Psoas muscle (tissue), 7 donors: ENCODE measurements at regions not wholly inside any gene's neighbourhood (a gene's known extent, or its start where the extent isn't known, plus 50 kb on each side); places are given as distances from the start of the nearest gene placed in this dataset.
"Not testable (repeated sequence)": the region's sequence is repeated elsewhere in the genome, so short reads cannot be mapped to it uniquely, and the experiment has no call there.

Experiments used
- ATAC-seq, 4 donors: fragments of 200-7000 bp; cut with Tn5 transposase; one replicate each; pipeline ENCODE4 v1.9.1; 2020; ENCODE audit warnings: moderate library complexity in 3 of 4, mild to moderate bottlenecking in 2 of 4
- DNase-seq, 2 donors: peaks; one replicate each; pipeline ENCODE4 v3.0.0-alpha.2; 2020
- H3K27ac ChIP-seq: fragments of 200-600 bp; one replicate; pipeline ENCODE4 v1.8.0; 2022
- H3K27me3 ChIP-seq, 3 donors: fragments of 200-600 bp in 1 of 3; one replicate each; pipeline versions ENCODE4 v1.6.1 to v1.8.0; 2013 to 2022; ENCODE audit warnings: low read length in 2 of 3, mild to moderate bottlenecking in 2 of 3, moderate library complexity in 1 of 3; ENCODE audit not compliant: insufficient read depth in 3 of 3
- H3K36me3 ChIP-seq, 2 donors: fragments of 200-600 bp in 1 of 2; one replicate each; pipeline versions ENCODE4 v1.6.1 to v1.8.0; 2013 to 2022; ENCODE audit warnings: low read depth in 1 of 2, mild to moderate bottlenecking in 1 of 2, moderate library complexity in 1 of 2; ENCODE audit not compliant: insufficient read depth in 1 of 2
- H3K4me1 ChIP-seq: fragments of 200-600 bp; one replicate; pipeline ENCODE4 v1.8.0; 2022
- H3K4me3 ChIP-seq: fragments of 200-600 bp; one replicate; pipeline ENCODE4 v1.8.0; 2022; ENCODE audit warnings: mild to moderate bottlenecking
- H3K9me3 ChIP-seq: fragments of 200-600 bp; one replicate; pipeline ENCODE4 v1.8.0; 2022
- CTCF ChIP-seq: fragments of 200-600 bp; IDR thresholded peaks from one replicate; pipeline ENCODE4 v1.8.0; 2022; ENCODE audit warnings: antibody characterized with exemption
- WGBS, 3 donors: extraction: QIAGEN DNeasy Blood & Tissue Kit; methylation state at CpG; one replicate each; pipeline versions ENCODE4 v1.1.6 to v1.1.7; 2013; 5-methylcytosine and 5-hydroxymethylcytosine counted together
- intact Hi-C, 2 donors: fragments of 100-400 bp; cut with DNase I; formaldehyde crosslinking; loops; one replicate each; pipeline versions ENCODE4 v1.11.0 to v1.14.2; 2022
- donor health status: healthy with polysubstance abuse.
- donor health status: DM: no; HTN: no; CAD: no; lungs with moderate emphysema.
- donor health status: Bipolar disorder and iron deficiency.
- donor health status: healthy.
- donor health status: DM: yes; HTN: yes; CAD: no.
- donor health status: DM: no; HTN: no; CAD: no.
- donor health status: DM: yes; HTN: yes; CAD: no.

DNA sequence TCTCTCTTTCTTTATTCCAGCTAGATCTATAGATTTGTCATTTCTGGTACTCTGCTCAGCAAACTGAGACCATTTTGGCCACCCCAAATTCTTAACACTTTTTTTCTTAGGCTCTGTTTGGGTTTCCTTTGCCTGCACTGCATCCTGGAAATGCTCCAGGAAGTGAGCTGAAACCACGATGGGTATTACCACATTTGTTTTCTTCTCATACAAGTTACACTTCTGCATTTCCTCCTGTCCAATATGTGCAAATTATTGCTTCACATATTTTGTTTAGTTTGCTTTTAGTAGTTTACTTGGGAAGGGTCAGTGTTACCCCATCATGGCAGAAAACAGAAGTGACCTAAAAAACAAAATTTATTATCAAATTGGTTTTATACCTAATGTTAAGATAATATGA, 498.6 kb upstream of the GRIN3A start:
- no peaks in the 10 kb centered on the region for H3K36me3 ChIP-seq
- H3K4me3 ChIP-seq: no peak overlapping the region
- no peak overlapping the region for H3K27ac ChIP-seq
- H3K4me1 ChIP-seq: no peaks in the 10 kb centered on the region
- H3K9me3 ChIP-seq: no peaks in the 10 kb centered on the region
- ATAC-seq (no peak), DNase-seq (no peak)
- no peak for TF ChIP-seq CTCF
- 0 to 5% (median 1%) methylated on average over 1 of the region's 1 CpG for WGBS, 3 donors
- intact Hi-C loops: no loop called here
- no peaks in the 10 kb centered on the region for H3K27me3 ChIP-seq

DNA sequence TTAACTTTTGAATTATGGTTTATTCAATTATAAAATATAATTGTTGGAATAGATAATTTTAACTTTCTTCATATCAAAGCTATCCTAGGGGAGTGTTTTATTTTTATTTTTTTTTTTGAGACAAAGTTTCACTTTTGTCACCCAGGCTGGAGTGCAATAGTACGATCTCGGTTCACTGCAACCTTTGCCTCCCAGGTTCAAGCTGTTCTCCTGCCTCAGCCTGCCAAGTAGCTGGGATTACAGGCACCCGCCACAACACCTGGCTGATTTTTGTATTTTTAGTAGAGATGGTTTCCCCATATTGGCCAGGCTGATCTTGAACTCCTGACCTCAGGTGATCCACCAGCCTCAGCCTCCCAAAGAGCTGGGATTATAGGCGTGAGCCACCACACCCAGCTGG, 489.0 kb upstream of the GRIN3A start:
- intact Hi-C loops, H3K27ac ChIP-seq, ATAC-seq, H3K9me3 ChIP-seq, H3K36me3 ChIP-seq, H3K4me3 ChIP-seq, DNase-seq, H3K27me3 ChIP-seq, H3K4me1 ChIP-seq: not testable (repeated sequence)
- 82 to 90% (median 83%) methylated on average over 4 of the region's 4 CpGs for WGBS, 3 donors

DNA sequence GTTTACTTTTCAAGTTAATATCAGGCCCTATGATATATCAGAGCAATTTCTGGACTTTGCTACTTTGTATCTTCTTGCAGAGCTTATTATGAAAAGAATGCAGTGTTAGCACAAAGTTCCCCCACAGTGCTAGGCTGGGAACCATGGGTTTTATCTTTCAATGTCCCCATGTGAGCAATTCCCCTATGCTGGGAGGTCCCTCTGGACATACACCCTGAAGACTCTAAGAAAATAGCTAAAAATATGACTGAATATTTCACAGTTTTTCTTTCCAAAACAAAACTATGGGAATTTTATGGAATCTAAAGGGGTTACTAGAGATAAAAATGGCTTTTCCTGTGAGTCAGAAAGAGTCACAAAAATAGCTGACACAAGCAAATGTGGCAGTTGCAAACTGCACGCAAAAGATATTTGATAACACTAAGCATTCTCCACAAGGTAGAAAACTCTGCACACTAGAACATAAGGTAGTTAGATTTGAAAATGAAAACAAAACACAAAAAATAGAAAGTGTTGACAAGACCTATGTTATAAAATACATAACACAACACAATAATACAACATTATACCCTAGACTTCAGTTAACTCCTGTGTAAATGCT, 487.5 kb upstream of the GRIN3A start:
- 49 to 68% (median 64%) methylated on average over 1 of the region's 1 CpG for WGBS, 3 donors
- no peak overlapping the region for H3K27ac ChIP-seq
- H3K36me3 ChIP-seq: no peaks in the 10 kb centered on the region
- no peaks in the 10 kb centered on the region for H3K27me3 ChIP-seq
- intact Hi-C loops: no loop called here
- TF ChIP-seq CTCF: no peak
- no peaks in the 10 kb centered on the region for H3K4me1 ChIP-seq
- no peak overlapping the region for H3K4me3 ChIP-seq
- DNase-seq (no peak), ATAC-seq (no peak)
- no peaks in the 10 kb centered on the region for H3K9me3 ChIP-seq

DNA sequence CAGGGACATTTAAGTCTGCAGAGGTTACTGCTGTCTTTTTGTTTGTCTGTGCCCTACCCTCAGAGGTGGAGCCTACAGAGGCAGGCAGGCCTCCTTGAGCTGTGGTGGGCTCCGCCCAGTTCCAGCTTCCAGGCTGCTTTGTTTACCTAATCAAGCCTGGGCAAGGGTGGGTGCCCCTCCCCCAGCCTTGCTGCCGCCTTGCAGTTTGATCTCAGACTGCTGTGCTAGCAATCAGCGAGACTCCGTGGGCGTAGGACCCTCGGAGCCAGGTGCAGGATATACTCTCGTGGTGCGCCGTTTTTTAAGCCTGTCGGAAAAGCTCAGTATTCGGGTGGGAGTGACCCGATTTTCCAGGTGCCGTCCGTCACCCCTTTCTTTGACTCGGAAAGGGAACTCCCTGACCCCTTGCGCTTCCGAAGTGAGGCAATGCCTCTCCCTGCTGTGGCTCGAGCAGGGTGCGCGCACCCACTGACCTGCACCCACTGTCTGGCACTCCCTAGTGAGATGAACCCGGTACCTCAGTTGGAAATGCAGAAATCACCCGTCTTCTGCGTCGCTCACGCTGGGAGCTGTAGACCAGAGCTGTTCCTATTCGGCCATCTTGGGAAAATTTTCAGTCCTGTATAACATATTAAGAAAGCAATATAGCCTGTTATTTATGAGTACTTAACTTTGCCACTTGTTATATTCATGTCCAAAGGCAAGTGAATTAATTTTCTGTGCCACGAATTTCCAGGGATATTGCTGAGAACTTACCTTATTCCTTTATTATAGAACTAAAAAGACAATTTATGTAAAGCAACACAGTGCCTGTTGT, 485.1 kb upstream of the GRIN3A start:
- DNase-seq, H3K27ac ChIP-seq, intact Hi-C loops, H3K9me3 ChIP-seq, H3K27me3 ChIP-seq, ATAC-seq, H3K4me3 ChIP-seq, H3K4me1 ChIP-seq, H3K36me3 ChIP-seq: not testable (repeated sequence)
- 62 to 77% (median 76%) methylated on average over 27 of the region's 27 CpGs for WGBS, 3 donors

DNA sequence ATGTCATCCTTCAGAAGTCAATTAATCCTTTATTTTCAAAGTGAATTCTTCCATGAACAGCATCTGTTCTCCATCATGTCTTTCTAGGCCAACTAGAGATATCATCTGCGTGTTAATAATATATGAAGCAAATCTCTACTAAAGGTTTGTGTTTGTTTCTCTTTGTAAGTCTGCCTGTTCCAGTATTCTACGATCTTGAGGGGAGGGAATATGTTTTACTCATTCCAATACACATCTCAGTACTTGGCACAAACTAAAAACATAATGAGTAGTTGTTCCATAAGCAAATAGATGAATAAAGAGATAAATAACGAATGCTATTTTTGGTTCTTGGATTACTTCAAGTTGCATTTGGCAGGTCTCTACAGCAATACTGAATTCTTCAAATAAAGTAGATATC, 470.7 kb upstream of the GRIN3A start:
- no peak for TF ChIP-seq CTCF
- intact Hi-C loops: no loop called here
- DNase-seq: no peak
- H3K4me1 ChIP-seq: no peaks in the 10 kb centered on the region
- H3K4me3 ChIP-seq: no peak overlapping the region
- WGBS, 3 donors: 37 to 42% (median 42%) methylated on average over 3 of the region's 3 CpGs
- no peaks in the 10 kb centered on the region for H3K9me3 ChIP-seq
- H3K27me3 ChIP-seq: no peaks in the 10 kb centered on the region
- H3K36me3 ChIP-seq: no peaks in the 10 kb centered on the region
- no peak for ATAC-seq
- H3K27ac ChIP-seq: no peak overlapping the region
